IPS DF 19.7 (cell line): ENCODE measurements at regions not wholly inside any gene's neighbourhood (a gene's known extent, or its start where the extent isn't known, plus 50 kb on each side); places are given as distances from the start of the nearest gene placed in this dataset.
"Not testable (repeated sequence)": the region's sequence is repeated elsewhere in the genome, so short reads cannot be mapped to it uniquely, and the experiment has no call there.

Experiments used
- DNase-seq: peaks from one replicate; pipeline ENCODE4 v3.0.0-alpha.2; 2013; ENCODE audit warnings: low read depth, low spot score

- no peak for DNase-seq
Measured at GRCh38 chr5:8557728-8558127, 688.8 kb downstream of the MTRR start.

- DNase-seq, result no peak
Measured at GRCh38 chr5:8560776-8561175, 691.8 kb downstream of the MTRR start.

DNA sequence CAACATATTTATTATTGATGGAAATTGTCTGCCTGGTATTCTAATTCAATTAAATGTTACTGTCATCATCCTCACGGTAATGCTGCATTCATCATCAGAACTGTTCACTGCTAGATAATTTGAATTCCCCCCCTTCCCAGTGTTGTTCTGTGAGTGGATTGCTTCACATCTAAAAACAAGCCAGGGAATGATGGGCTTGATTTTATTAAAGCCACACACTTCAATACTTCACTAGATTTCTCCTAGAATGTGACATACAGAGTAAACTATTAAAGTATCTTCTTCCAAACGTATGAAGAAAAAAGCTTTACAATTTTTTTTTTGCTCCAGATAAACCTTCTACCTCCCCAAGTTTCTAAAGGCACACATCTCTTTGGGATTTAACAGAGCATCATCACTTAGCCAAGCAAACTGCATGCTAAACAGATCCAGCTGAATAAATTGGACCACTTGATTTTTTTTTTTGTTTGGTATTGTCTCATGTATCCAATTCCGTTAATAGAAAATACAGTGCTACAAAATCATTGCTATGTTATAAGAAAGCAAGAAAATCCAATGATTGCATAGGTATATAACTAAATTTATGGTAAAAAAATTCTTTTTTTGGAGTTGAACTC, 692.4 kb downstream of the MTRR start:
- DNase-seq, result no peak

DNA sequence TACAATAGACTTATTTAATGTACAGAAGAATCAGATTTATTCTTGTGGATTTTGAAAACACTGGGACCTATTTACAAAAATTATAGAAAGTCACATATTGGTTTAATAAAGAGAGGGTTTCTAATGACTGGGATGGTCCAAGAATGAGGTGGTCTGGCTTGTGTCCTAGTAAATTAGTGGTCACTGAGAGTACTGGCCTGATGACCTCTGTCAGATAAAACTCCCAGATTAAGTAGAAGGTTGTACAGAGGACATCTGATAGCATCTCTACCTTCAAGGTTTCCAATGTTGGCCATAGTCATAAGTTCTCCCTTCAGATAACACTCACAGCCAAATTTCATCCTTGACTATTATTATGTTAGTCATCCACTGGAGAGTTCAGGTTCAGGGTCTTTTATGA, 692.9 kb downstream of the MTRR start:
- no peak for DNase-seq

DNA sequence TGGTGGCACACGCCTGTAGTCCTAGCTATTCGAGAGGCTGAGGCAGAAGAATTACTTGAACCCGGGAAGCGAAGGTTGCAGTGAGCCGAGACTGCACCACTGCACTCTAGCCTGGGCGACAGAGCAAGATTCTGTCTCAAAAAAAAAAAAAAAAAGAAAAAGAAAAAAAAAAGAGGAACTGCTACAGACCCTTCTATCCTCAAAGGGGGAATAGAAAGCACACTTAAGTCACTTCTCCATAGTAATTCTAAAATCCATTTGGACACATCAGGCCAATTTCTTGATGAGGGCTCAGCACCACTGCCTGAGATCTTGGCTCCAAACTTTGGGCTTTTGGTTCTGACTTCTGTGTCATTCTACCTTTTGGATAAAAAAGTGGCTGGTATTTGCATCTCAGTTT, 694.6 kb downstream of the MTRR start:
- DNase-seq, result not testable (repeated sequence)

DNA sequence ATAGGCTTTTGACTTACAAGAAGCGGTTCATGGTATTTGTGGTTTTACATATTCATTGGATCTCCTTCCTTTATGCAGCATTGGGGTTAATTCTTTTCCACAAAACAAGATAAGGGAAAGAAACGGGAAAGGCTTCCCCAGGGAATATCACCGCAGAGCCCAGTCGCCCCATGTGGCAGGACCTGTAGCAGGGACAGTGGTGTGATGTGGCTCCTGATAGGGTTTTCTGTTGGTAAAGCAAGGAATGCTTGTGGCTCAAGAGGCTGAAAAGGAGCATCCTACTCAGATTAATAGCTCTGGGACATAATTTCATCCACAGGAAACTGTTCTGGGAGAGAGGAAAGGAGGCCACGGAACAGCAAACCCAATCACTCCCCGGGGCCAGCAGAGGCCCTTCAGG, 699.9 kb downstream of the MTRR start:
- DNase-seq, result no peak

DNA sequence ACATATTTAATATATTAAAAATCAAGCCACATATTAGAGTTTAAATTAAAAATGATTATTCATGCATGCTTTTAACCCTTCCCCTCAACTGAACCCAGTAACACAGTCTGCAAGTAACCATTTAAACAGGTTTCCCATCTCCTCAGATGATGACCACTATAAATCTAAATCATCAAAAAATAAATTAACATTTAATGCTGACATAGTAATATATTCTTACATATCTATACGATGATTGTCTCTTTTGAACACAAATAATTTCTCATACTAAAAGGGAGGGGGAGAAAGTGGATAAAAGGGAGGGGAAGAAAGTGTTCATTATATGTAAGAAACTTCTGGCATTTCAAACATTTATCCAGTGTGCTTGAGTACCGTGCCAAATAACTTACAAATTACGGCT, 701.6 kb downstream of the MTRR start:
- no peak for DNase-seq

- DNase-seq, result no peak
Measured at GRCh38 chr5:8576178-8576577, 707.2 kb downstream of the MTRR start.

- no peak for DNase-seq
Measured at GRCh38 chr5:8577792-8578191, 708.8 kb downstream of the MTRR start.

GRCh38 chr5:8580298-8580697, 711.4 kb downstream of the MTRR start:
- no peak for DNase-seq

- DNase-seq, result no peak
Measured at GRCh38 chr5:8581047-8581446, 712.1 kb downstream of the MTRR start.

GRCh38 chr5:8585230-8586018, 716.5 kb downstream of the MTRR start:
- DNase-seq, result no peak

- no peak for DNase-seq
Measured at GRCh38 chr5:8590959-8591358, 722.0 kb downstream of the MTRR start.

- no peak for DNase-seq
Measured at GRCh38 chr5:8598356-8598755, 729.4 kb downstream of the MTRR start.

GRCh38 chr5:8598996-8599395, 730.0 kb downstream of the MTRR start:
- DNase-seq, result no peak

DNA sequence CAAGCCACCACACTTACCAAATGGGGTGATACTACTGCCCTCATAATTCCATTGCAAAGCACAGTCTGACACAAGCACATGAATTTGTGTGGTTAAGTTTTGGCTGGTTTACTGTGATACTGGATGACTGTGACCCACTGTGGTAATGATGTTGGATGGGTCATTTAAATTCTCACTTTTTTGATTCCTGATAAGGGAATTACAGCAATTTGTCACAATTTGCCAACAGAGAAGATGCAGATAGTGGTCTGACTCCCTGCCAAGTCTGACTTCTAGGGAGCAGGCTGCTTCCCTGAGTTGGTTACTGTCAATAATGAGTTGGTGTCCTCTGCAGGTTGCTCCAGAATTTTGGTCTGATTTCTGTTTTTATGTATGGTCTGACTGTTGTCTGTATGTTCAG, 731.9 kb downstream of the MTRR start:
- DNase-seq, result no peak

GRCh38 chr5:8601831-8602354, 732.9 kb downstream of the MTRR start:
- DNase-seq, result no peak

DNA sequence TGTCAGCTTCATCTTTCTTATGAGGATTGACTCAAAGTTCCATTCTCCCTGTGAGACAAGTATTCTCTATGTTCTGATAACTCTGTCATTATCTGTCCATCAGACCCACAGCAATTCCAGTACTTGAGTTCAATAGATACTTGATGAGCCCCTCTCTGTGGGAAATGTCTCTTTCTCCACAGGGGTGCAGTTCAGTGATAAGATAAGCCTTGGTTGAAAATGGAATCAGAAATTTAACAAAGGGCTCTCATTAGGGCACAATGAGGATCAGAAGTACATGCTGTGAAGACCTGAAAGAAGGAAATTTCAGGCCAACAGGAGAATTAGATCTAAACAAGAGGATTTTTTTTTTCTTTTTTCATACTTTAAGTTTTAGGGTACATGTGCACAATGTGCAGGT, 737.3 kb downstream of the MTRR start:
- DNase-seq, result no peak

- no peak for DNase-seq
Measured at GRCh38 chr5:8611067-8611466, 742.1 kb downstream of the MTRR start.

- DNase-seq, result no peak
Measured at GRCh38 chr5:8613078-8613685, 744.2 kb downstream of the MTRR start.

DNA sequence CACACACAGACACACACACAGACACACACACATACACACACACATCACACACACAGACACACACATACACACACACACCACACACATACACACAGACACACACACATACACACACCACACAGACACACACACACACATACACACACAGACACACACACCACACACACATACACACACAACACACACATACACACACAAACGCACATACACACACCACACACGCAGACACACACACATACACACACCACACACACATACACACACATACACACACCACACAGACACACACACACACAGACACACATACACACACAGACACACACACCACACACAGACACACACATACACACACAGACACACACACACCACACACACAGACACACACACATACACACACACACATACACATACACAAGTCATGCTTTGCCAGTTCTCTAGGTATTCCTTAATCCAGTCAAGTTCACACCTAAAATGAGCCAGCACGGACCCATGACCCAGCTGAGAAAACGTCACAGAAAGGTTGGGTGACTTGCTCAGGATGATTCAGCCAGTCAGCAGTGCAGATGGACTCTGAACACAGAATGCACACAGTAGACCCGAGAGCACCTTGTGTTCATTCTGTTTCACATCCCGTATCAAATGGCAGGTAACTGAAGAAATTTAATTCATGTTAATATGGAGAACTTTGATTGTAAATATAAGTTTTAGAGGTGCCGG, 746.4 kb downstream of the MTRR start:
- no peak for DNase-seq

GRCh38 chr5:8628521-8628920, 759.6 kb downstream of the MTRR start:
- no peak for DNase-seq
